Upper lobe of left lung (tissue), 6 donors: ENCODE measurements at regions not wholly inside any gene's neighbourhood (a gene's known extent, or its start where the extent isn't known, plus 50 kb on each side); places are given as distances from the start of the nearest gene placed in this dataset.
"Not testable (repeated sequence)": the region's sequence is repeated elsewhere in the genome, so short reads cannot be mapped to it uniquely, and the experiment has no call there.

Experiments
- ATAC-seq, 2 donors: fragments of 200-7000 bp; cut with Tn5 transposase; one replicate each; pipeline ENCODE4 v1.9.1; 2022; ENCODE audit warnings: mild to moderate bottlenecking in 2 of 2, moderate library complexity in 2 of 2; ENCODE audit not compliant: low FRiP score in 2 of 2
- DNase-seq, 2 donors: peaks; one replicate each; pipeline ENCODE4 v3.0.0-alpha.2; 2019 to 2020
- H3K27ac ChIP-seq, 4 donors: fragments of 200-600 bp; sonication (generic); one replicate each; pipeline ENCODE4 v1.5.1; 2016 to 2019
- H3K27me3 ChIP-seq, 4 donors: fragments of 200-600 bp; sonication (generic); one replicate each; pipeline ENCODE4 v1.5.1; 2017 to 2019
- H3K36me3 ChIP-seq, 4 donors: fragments of 200-600 bp; sonication (generic); one replicate each; pipeline ENCODE4 v1.5.1; 2016 to 2019
- H3K4me1 ChIP-seq, 4 donors: fragments of 200-600 bp; sonication (generic); one replicate each; pipeline ENCODE4 v1.5.1; 2018 to 2019
- H3K4me3 ChIP-seq, 4 donors: fragments of 200-600 bp; sonication (generic); one replicate each; pipeline ENCODE4 v1.5.1; 2017 to 2019; ENCODE audit warnings: mild to moderate bottlenecking in 2 of 4, moderate library complexity in 1 of 4
- H3K9me3 ChIP-seq, 4 donors: fragments of 200-600 bp; sonication (generic); one replicate each; pipeline ENCODE4 v1.5.1; 2018 to 2019
- CTCF ChIP-seq, 6 experiments: fragments of 450-650 bp in 4 of 6; fragments of 200-600 bp in 2 of 6; sonication (generic) in 2 of 6; IDR thresholded peaks; one replicate each; pipeline ENCODE4 v1.5.1; 2016 to 2019; ENCODE audit warnings: antibody characterized with exemption in 6 of 6
- EP300 ChIP-seq, 4 donors: sonication (generic); formaldehyde crosslinking; IDR thresholded peaks; one replicate each; pipeline ENCODE4 v1.5.1; 2017; ENCODE audit warnings: antibody characterized with exemption in 4 of 4, control low read depth in 2 of 4
- POLR2A ChIP-seq, 4 donors: fragments of 450-650 bp; IDR thresholded peaks; one replicate each; pipeline ENCODE4 v1.5.1; 2016 to 2017; ENCODE audit warnings: antibody characterized with exemption in 4 of 4, mild to moderate bottlenecking in 2 of 4
- POLR2AphosphoS5 ChIP-seq, 2 donors: sonication (generic); formaldehyde crosslinking; IDR thresholded peaks; one replicate each; pipeline ENCODE4 v1.5.1; 2017; ENCODE audit warnings: antibody characterized with exemption in 2 of 2
- WGBS, 2 donors: methylation state at CpG; one replicate each; pipeline ENCODE4 v1.1.5; 2017 to 2018; 5-methylcytosine and 5-hydroxymethylcytosine counted together
- donor health status: DM: no; HTN: no; CAD: no; lungs with moderate emphysema.
- donor health status: DM: no; HTN: yes; CAD: no; lungs with severe emphysema.

GRCh38 chr15:84094720-84095119 lies 140.9 kb upstream of the GOLGA6L4 start:
- H3K9me3 ChIP-seq, DNase-seq, H3K27ac ChIP-seq, H3K36me3 ChIP-seq, H3K4me1 ChIP-seq, H3K27me3 ChIP-seq, ATAC-seq, H3K4me3 ChIP-seq: not testable (repeated sequence)
- WGBS, 2 donors, result 77 to 88% methylated on average over 2 of the region's 2 CpGs

GRCh38 chr15:84097053-84097452 lies 138.5 kb upstream of the GOLGA6L4 start:
- not testable (repeated sequence) for H3K9me3 ChIP-seq, ATAC-seq, H3K36me3 ChIP-seq, H3K27ac ChIP-seq, H3K27me3 ChIP-seq, DNase-seq, H3K4me3 ChIP-seq, H3K4me1 ChIP-seq
- 71 to 85% methylated on average over 3 of the region's 3 CpGs for WGBS, 2 donors

- H3K4me1 ChIP-seq, result no peaks in the 10 kb centered on the region
- H3K9me3 ChIP-seq, result no peaks in the 10 kb centered on the region
- ATAC-seq (no peak), DNase-seq (no peak)
- no peak overlapping the region for H3K27ac ChIP-seq
- TF ChIP-seq CTCF (IDR thresholded peaks at IDR 0.05) (no peak), POLR2AphosphoS5 (IDR thresholded peaks at IDR 0.05) (no peak), POLR2A (IDR thresholded peaks at IDR 0.05) (no peak)
- no peak overlapping the region for H3K4me3 ChIP-seq
- H3K27me3 ChIP-seq, result no peaks in the 10 kb centered on the region
- H3K36me3 ChIP-seq, result no peaks in the 10 kb centered on the region
These were observed 137.0 kb upstream of the GOLGA6L4 start for GRCh38 chr15:84098604-84099003.

GRCh38 chr15:84099181-84099580 lies 136.4 kb upstream of the GOLGA6L4 start:
- Histone ChIP-seq H3K9me3 (no peaks in the 10 kb centered on the region), H3K27ac (no peak overlapping the region), H3K4me3 (no peak overlapping the region), H3K36me3 (no peaks in the 10 kb centered on the region), H3K4me1 (no peaks in the 10 kb centered on the region), H3K27me3 (no peaks in the 10 kb centered on the region)
- 4 to 5% methylated on average over 1 of the region's 1 CpG for WGBS, 2 donors
- ATAC-seq (peak in 1 of 2 donors; percentile 31), DNase-seq (peak in 1 of 2 donors; percentile 35)
- TF ChIP-seq CTCF (IDR thresholded peaks at IDR 0.05), result no peak
- TF ChIP-seq EP300 (IDR thresholded peaks at IDR 0.05), result no peak
- TF ChIP-seq POLR2A (IDR thresholded peaks at IDR 0.05), result no peak
- TF ChIP-seq POLR2AphosphoS5 (IDR thresholded peaks at IDR 0.05), result no peak

- Histone ChIP-seq H3K9me3 (no peaks in the 10 kb centered on the region), H3K4me1 (no peaks in the 10 kb centered on the region), H3K4me3 (no peak overlapping the region), H3K36me3 (no peaks in the 10 kb centered on the region), H3K27ac (no peak overlapping the region), H3K27me3 (no peaks in the 10 kb centered on the region)
- TF ChIP-seq POLR2A (IDR thresholded peaks at IDR 0.05) (no peak), CTCF (IDR thresholded peaks at IDR 0.05) (no peak), EP300 (IDR thresholded peaks at IDR 0.05) (no peak), POLR2AphosphoS5 (IDR thresholded peaks at IDR 0.05) (no peak)
- ATAC-seq (no peak), DNase-seq (no peak)
- 65 to 73% methylated on average over 4 of the region's 4 CpGs for WGBS, 2 donors
These were observed 132.2 kb upstream of the GOLGA6L4 start for GRCh38 chr15:84103345-84103744.

- H3K9me3 ChIP-seq, result no peaks in the 10 kb centered on the region
- no peaks in the 10 kb centered on the region for H3K4me1 ChIP-seq
- no peaks in the 10 kb centered on the region for H3K27me3 ChIP-seq
- no peak overlapping the region for H3K27ac ChIP-seq
- no peak for DNase-seq
- no peak overlapping the region for H3K4me3 ChIP-seq
- no peak for TF ChIP-seq POLR2AphosphoS5 (IDR thresholded peaks at IDR 0.05)
- TF ChIP-seq POLR2A (IDR thresholded peaks at IDR 0.05), result no peak
- no peaks in the 10 kb centered on the region for H3K36me3 ChIP-seq
- 51 to 57% methylated on average over 3 of the region's 3 CpGs for WGBS, 2 donors
- no peak for ATAC-seq
These were observed 130.7 kb upstream of the GOLGA6L4 start for GRCh38 chr15:84104853-84105252.
